Hepatocyte (in vitro differentiated cells): ENCODE measurements at regions not wholly inside any gene's neighbourhood (a gene's known extent, or its start where the extent isn't known, plus 50 kb on each side); places are given as distances from the start of the nearest gene placed in this dataset.

Source experiments
- DNase-seq: peaks from one replicate; pipeline ENCODE4 v3.0.0-alpha.2; 2016; ENCODE audit warnings: low spot score
- H2AFZ ChIP-seq: fragments of 200-600 bp; sonication (generic); 2 replicates; pipeline ENCODE4 v1.6.0; 2016; ENCODE audit warnings: antibody characterized with exemption, mild to moderate bottlenecking
- H3K27ac ChIP-seq: fragments of 200-600 bp; sonication (generic); 2 replicates; pipeline ENCODE4 v1.5.1; 2016; ENCODE audit warnings: mild to moderate bottlenecking
- H3K27me3 ChIP-seq: fragments of 200-600 bp; sonication (generic); 2 replicates; pipeline ENCODE4 v1.6.1; 2016
- H3K36me3 ChIP-seq: fragments of 200-600 bp; sonication (generic); replicated peaks from 2 replicates; pipeline ENCODE4 v1.5.1; 2016; ENCODE audit warnings: low read depth; ENCODE audit not compliant: insufficient read depth
- H3K4me1 ChIP-seq: fragments of 200-600 bp; sonication (generic); 2 replicates; pipeline ENCODE4 v1.5.1; 2016; ENCODE audit warnings: mild to moderate bottlenecking, moderate library complexity; ENCODE audit not compliant: insufficient read depth
- H3K4me2 ChIP-seq: fragments of 200-600 bp; sonication (generic); 2 replicates; pipeline ENCODE4 v1.6.0; 2016
- H3K4me3 ChIP-seq: fragments of 200-600 bp; sonication (generic); 2 replicates; pipeline ENCODE4 v1.5.1; 2016; ENCODE audit warnings: mild to moderate bottlenecking
- H3K79me2 ChIP-seq: fragments of 200-600 bp; sonication (generic); 2 replicates; pipeline ENCODE4 v1.6.0; 2017; ENCODE audit warnings: mild to moderate bottlenecking
- H3K9me2 ChIP-seq: fragments of 200-600 bp; sonication (generic); replicated peaks from 2 replicates; pipeline ENCODE4 v1.6.0; 2017; ENCODE audit warnings: mild to moderate bottlenecking; ENCODE audit not compliant: insufficient read depth
- H3K9me3 ChIP-seq: fragments of 200-600 bp; sonication (generic); 2 replicates; pipeline ENCODE4 v1.5.1; 2016; ENCODE audit warnings: low read depth, mild to moderate bottlenecking
- H4K20me1 ChIP-seq: fragments of 200-600 bp; sonication (generic); 2 replicates; pipeline ENCODE4 v1.6.0; 2016; ENCODE audit warnings: mild to moderate bottlenecking; ENCODE audit not compliant: insufficient read depth, poor library complexity, severe bottlenecking
- CTCF ChIP-seq: fragments of 200-600 bp; sonication (generic); IDR thresholded peaks from 2 replicates; pipeline ENCODE4 v1.5.1; 2016; ENCODE audit warnings: antibody characterized with exemption, mild to moderate bottlenecking; ENCODE audit not compliant: poor library complexity
- EZH2 ChIP-seq: fragments of 200-600 bp; sonication (generic); IDR thresholded peaks from 2 replicates; pipeline ENCODE4 v1.6.1; 2016; ENCODE audit warnings: antibody characterized with exemption, mild to moderate bottlenecking, borderline replicate concordance
- EZH2phosphoT487 ChIP-seq: fragments of 200-600 bp; sonication (generic); IDR thresholded peaks from one replicate; pipeline ENCODE4 v1.6.1; 2018; ENCODE audit warnings: antibody characterized with exemption, mild to moderate bottlenecking, low read depth, moderate library complexity; ENCODE audit not compliant: unreplicated experiment, severe bottlenecking
- WGBS: methylation state at CpG from one replicate; pipeline ENCODE4 v1.1.6; 2016; ENCODE audit warnings: low lambda C conversion rate; ENCODE audit errors: missing lambda C conversion rate; 5-methylcytosine and 5-hydroxymethylcytosine counted together

- Histone ChIP-seq H4K20me1 (no peaks in the 10 kb centered on the region), H3K27me3 (no peaks in the 10 kb centered on the region), H3K4me2 (no peak overlapping the region), H3K36me3 (no peaks in the 10 kb centered on the region), H3K27ac (no peak overlapping the region), H3K4me1 (no peaks in the 10 kb centered on the region), H3K9me2 (no peaks in the 10 kb centered on the region), H3K9me3 (no peaks in the 10 kb centered on the region), H3K4me3 (no peak overlapping the region), H2AFZ (no peak overlapping the region), H3K79me2 (no peaks in the 10 kb centered on the region)
- TF ChIP-seq CTCF: no peak
- no peak for TF ChIP-seq EZH2
- no peak for TF ChIP-seq EZH2phosphoT487
- no peak for DNase-seq
- WGBS: 74% methylated on average over 2 of the region's 2 CpGs
Measured at GRCh38 chr18:66103550-66103949, 352.7 kb downstream of the CDH7 start.

- no peaks in the 10 kb centered on the region for H3K79me2 ChIP-seq
- H3K27me3 ChIP-seq: no peaks in the 10 kb centered on the region
- no peak overlapping the region for H3K4me3 ChIP-seq
- 84% methylated on average over 2 of the region's 2 CpGs for WGBS
- no peak overlapping the region for H3K27ac ChIP-seq
- H4K20me1 ChIP-seq: no peaks in the 10 kb centered on the region
- no peaks in the 10 kb centered on the region for H3K4me1 ChIP-seq
- no peaks in the 10 kb centered on the region for H3K9me2 ChIP-seq
- TF ChIP-seq CTCF (no peak), EZH2 (no peak), EZH2phosphoT487 (no peak)
- DNase-seq: no peak
- H3K9me3 ChIP-seq: no peaks in the 10 kb centered on the region
- no peak overlapping the region for H3K4me2 ChIP-seq
- no peaks in the 10 kb centered on the region for H3K36me3 ChIP-seq
- H2AFZ ChIP-seq: no peak overlapping the region
Measured at GRCh38 chr18:66083078-66083477, 332.3 kb downstream of the CDH7 start.

GRCh38 chr18:66078925-66079800, 328.4 kb downstream of the CDH7 start:
- H3K4me3 ChIP-seq: no peak overlapping the region
- no peaks in the 10 kb centered on the region for H3K27me3 ChIP-seq
- H3K27ac ChIP-seq: no peak overlapping the region
- H3K4me1 ChIP-seq: no peaks in the 10 kb centered on the region
- WGBS: 23% methylated on average over 1 of the region's 1 CpG
- no peaks in the 10 kb centered on the region for H3K9me2 ChIP-seq
- no peak overlapping the region for H3K4me2 ChIP-seq
- no peak overlapping the region for H2AFZ ChIP-seq
- no peak for DNase-seq
- H4K20me1 ChIP-seq: no peaks in the 10 kb centered on the region
- no peak for TF ChIP-seq EZH2
- no peak for TF ChIP-seq EZH2phosphoT487
- TF ChIP-seq CTCF: no peak
- no peaks in the 10 kb centered on the region for H3K79me2 ChIP-seq
- H3K9me3 ChIP-seq: no peaks in the 10 kb centered on the region
- no peaks in the 10 kb centered on the region for H3K36me3 ChIP-seq
